OCI-LY7 (cell line): ENCODE measurements at regions not wholly inside any gene's neighbourhood (a gene's known extent, or its start where the extent isn't known, plus 50 kb on each side); places are given as distances from the start of the nearest gene placed in this dataset.
"Not testable (repeated sequence)": the region's sequence is repeated elsewhere in the genome, so short reads cannot be mapped to it uniquely, and the experiment has no call there.

Experiments used
- BruUV-seq: library from RNA; stranded (reverse); fragments of 400-500 nt; replicated peaks from 2 replicates; lab custom pipeline; 2021; lab: Mats Ljungman, UMichigan
- CTCF ChIA-PET: fragments of 300-600 bp; sonication (Branson Sonifier 250); formaldehyde crosslinking; loops from one replicate; lab custom pipeline; 2022; ENCODE audit warnings: antibody characterized with exemption; ENCODE audit not compliant: unreplicated experiment; lab: Charles Lee
- POLR2A ChIA-PET: fragments of 300-600 bp; sonication (Branson Sonifier 250); formaldehyde crosslinking; loops from one replicate; lab custom pipeline; 2022; ENCODE audit warnings: antibody characterized with exemption; lab: Charles Lee
- DNase-seq: peaks from one replicate; pipeline ENCODE4 v3.0.0-alpha.2; 2015; ENCODE audit warnings: low spot score
- H2AFZ ChIP-seq: fragments of 200-600 bp; sonication (generic), shearing (Covaris generic); 2 replicates; pipeline ENCODE4 v1.6.1; 2014; ENCODE audit warnings: mild to moderate bottlenecking, antibody characterized with exemption, low read length, moderate library complexity
- H3K27ac ChIP-seq: fragments of 200-600 bp; sonication (generic); 2 replicates; pipeline ENCODE4 v1.5.1; 2014; ENCODE audit warnings: mixed run types, low read depth, mild to moderate bottlenecking, moderate library complexity, low read length, inconsistent platforms; ENCODE audit not compliant: poor library complexity, severe bottlenecking
- H3K36me3 ChIP-seq: fragments of 200-600 bp; sonication (generic); 2 replicates; pipeline ENCODE4 v1.6.1; 2014; ENCODE audit warnings: mild to moderate bottlenecking, antibody characterized with exemption, low read length, moderate library complexity, mixed read lengths; ENCODE audit not compliant: insufficient read depth
- H3K4me1 ChIP-seq: fragments of 200-600 bp; sonication (generic); 2 replicates; pipeline ENCODE4 v1.5.1; 2014; ENCODE audit warnings: mild to moderate bottlenecking, low read length; ENCODE audit not compliant: insufficient read depth, poor library complexity, severe bottlenecking
- H3K4me2 ChIP-seq: fragments of 200-600 bp; sonication (generic); 2 replicates; pipeline ENCODE4 v1.6.1; 2014; ENCODE audit warnings: mild to moderate bottlenecking, low read length
- H3K4me3 ChIP-seq: fragments of 200-600 bp; sonication (generic); 2 replicates; pipeline ENCODE4 v1.5.1; 2014; ENCODE audit warnings: mild to moderate bottlenecking, low read depth, low read length; ENCODE audit not compliant: poor library complexity, severe bottlenecking
- H3K79me2 ChIP-seq: fragments of 200-600 bp; sonication (generic); 2 replicates; pipeline ENCODE4 v1.6.1; 2016; ENCODE audit warnings: low read depth, mild to moderate bottlenecking, low read length, moderate library complexity, mixed read lengths; ENCODE audit not compliant: insufficient read depth
- H3K9me2 ChIP-seq: fragments of 200-600 bp; sonication (generic); 2 replicates; pipeline ENCODE4 v1.6.1; 2016; ENCODE audit warnings: mild to moderate bottlenecking, low read length, mixed read lengths; ENCODE audit not compliant: insufficient read depth
- H3K9me3 ChIP-seq: fragments of 200-600 bp; sonication (generic); 2 replicates; pipeline ENCODE4 v1.6.1; 2014; ENCODE audit warnings: mild to moderate bottlenecking, mixed run types, low read length, mixed read lengths
- H4K20me1 ChIP-seq: fragments of 200-600 bp; sonication (generic); 2 replicates; pipeline ENCODE4 v1.6.1; 2014; ENCODE audit warnings: mild to moderate bottlenecking, antibody characterized with exemption, low read length, moderate library complexity, mixed read lengths; ENCODE audit not compliant: insufficient read depth
- EZH2phosphoT487 ChIP-seq: fragments of 200-600 bp; sonication (generic); IDR thresholded peaks from 2 replicates; pipeline ENCODE4 v1.6.1; 2018; ENCODE audit warnings: low read depth, borderline replicate concordance, mild to moderate bottlenecking, mixed run types, antibody characterized with exemption, low read length, moderate library complexity, mixed read lengths
- intact Hi-C: fragments of 100-400 bp; cut with micrococcal nuclease; formaldehyde crosslinking; loops from one replicate; pipeline ENCODE4 v1.10.0; 2022; ENCODE audit not compliant: unreplicated experiment
- TF ChIP-seq, protein P1 (sequence below): fragments of 200-600 bp; sonication (generic); conservative IDR thresholded peaks from 2 replicates; pipeline ENCODE4 v1.5.1; 2014; ENCODE audit warnings: mild to moderate bottlenecking, antibody characterized with exemption, low read length, moderate library complexity, mixed read lengths

- H3K9me3 ChIP-seq, result no peaks in the 10 kb centered on the region
- no peak overlapping the region for H3K4me2 ChIP-seq
- TF ChIP-seq, protein P1, sequence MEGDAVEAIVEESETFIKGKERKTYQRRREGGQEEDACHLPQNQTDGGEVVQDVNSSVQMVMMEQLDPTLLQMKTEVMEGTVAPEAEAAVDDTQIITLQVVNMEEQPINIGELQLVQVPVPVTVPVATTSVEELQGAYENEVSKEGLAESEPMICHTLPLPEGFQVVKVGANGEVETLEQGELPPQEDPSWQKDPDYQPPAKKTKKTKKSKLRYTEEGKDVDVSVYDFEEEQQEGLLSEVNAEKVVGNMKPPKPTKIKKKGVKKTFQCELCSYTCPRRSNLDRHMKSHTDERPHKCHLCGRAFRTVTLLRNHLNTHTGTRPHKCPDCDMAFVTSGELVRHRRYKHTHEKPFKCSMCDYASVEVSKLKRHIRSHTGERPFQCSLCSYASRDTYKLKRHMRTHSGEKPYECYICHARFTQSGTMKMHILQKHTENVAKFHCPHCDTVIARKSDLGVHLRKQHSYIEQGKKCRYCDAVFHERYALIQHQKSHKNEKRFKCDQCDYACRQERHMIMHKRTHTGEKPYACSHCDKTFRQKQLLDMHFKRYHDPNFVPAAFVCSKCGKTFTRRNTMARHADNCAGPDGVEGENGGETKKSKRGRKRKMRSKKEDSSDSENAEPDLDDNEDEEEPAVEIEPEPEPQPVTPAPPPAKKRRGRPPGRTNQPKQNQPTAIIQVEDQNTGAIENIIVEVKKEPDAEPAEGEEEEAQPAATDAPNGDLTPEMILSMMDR, result no peak
- TF ChIP-seq EZH2phosphoT487, result no peak
- no peak overlapping the region for H3K27ac ChIP-seq
- no peaks in the 10 kb centered on the region for H3K9me2 ChIP-seq
- H4K20me1 ChIP-seq, result no peaks in the 10 kb centered on the region
- H2AFZ ChIP-seq, result no peak overlapping the region
- no peaks in the 10 kb centered on the region for H3K79me2 ChIP-seq
- no peaks in the 10 kb centered on the region for H3K36me3 ChIP-seq
- H3K4me1 ChIP-seq, result no peaks in the 10 kb centered on the region
- no TSS peak for BruUV-seq
- ChIA-PET CTCF (no interaction called here), POLR2A (no interaction called here)
- intact Hi-C loops, result no loop called here
- H3K4me3 ChIP-seq, result no peak overlapping the region
- DNase-seq, result no peak
Observed at GRCh38 chr6:140340795-140341194, 966.3 kb upstream of the CITED2 start.

GRCh38 chr6:140339084-140339483 is 964.6 kb upstream of the CITED2 start:
- H3K9me2 ChIP-seq, POLR2A ChIA-PET, DNase-seq, H2AFZ ChIP-seq, intact Hi-C loops, CTCF ChIA-PET, H3K4me2 ChIP-seq, H3K27ac ChIP-seq, H3K36me3 ChIP-seq, H3K4me3 ChIP-seq, BruUV-seq, H4K20me1 ChIP-seq, H3K4me1 ChIP-seq, H3K79me2 ChIP-seq, H3K9me3 ChIP-seq: not testable (repeated sequence)

DNA sequence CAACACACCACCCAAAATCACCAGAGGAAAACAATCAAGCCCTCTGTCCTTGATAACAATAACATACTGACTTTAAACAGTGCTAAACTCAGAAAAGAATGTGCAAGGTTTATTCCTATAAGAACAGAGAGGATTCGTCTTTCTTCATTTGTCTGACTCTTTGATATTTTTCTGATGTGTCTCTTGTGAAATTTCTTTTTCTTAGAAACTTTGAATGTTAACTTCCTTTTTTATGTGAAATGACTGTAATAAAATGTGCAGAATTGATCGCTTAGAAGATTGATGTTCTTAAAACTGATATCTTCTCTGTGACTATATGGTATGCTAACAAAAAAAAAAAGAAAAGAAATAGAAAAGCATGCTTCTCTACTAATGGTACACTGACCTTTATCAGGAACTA is 947.4 kb upstream of the CITED2 start:
- no peak overlapping the region for H2AFZ ChIP-seq
- intact Hi-C loops, result no loop called here
- POLR2A ChIA-PET, result no interaction called here

More for the DNA sequence above, 947.4 kb upstream of the CITED2 start:
- Histone ChIP-seq H3K79me2 (no peaks in the 10 kb centered on the region), H3K4me3 (no peak overlapping the region), H3K9me3 (no peaks in the 10 kb centered on the region), H3K9me2 (no peaks in the 10 kb centered on the region), H3K27ac (no peak overlapping the region), H4K20me1 (no peaks in the 10 kb centered on the region), H3K4me2 (no peak overlapping the region), H3K36me3 (no peaks in the 10 kb centered on the region), H3K4me1 (no peaks in the 10 kb centered on the region)
- TF ChIP-seq, protein P1, result no peak
- TF ChIP-seq EZH2phosphoT487, result no peak
- CTCF ChIA-PET, result no interaction called here
- DNase-seq, result no peak
- no TSS peak for BruUV-seq
